Astrocyte of the cerebellum (primary cell): ENCODE measurements at regions not wholly inside any gene's neighbourhood (a gene's known extent, or its start where the extent isn't known, plus 50 kb on each side); places are given as distances from the start of the nearest gene placed in this dataset.

ENCODE experiments used
- DNase-seq: peaks from one replicate; pipeline ENCODE4 v3.0.0-alpha.2; 2011; ENCODE audit warnings: low read depth
- H3K4me3 ChIP-seq: 2 replicates; pipeline ENCODE4 v1.5.1; 2011; ENCODE audit warnings: mild to moderate bottlenecking, low read depth, low read length, moderate library complexity
- in situ Hi-C: cut with HindIII; loops from 2 replicates; pipeline ENCODE4 v1.10.0; 2017; ENCODE audit warnings: low sequenced_read_pairs
- TF ChIP-seq, protein P1 (sequence below): IDR thresholded peaks from 2 replicates; pipeline ENCODE4 v1.5.1; 2012; ENCODE audit warnings: low read length, low read depth, moderate library complexity, mild to moderate bottlenecking; ENCODE audit errors: missing control alignments

DNA sequence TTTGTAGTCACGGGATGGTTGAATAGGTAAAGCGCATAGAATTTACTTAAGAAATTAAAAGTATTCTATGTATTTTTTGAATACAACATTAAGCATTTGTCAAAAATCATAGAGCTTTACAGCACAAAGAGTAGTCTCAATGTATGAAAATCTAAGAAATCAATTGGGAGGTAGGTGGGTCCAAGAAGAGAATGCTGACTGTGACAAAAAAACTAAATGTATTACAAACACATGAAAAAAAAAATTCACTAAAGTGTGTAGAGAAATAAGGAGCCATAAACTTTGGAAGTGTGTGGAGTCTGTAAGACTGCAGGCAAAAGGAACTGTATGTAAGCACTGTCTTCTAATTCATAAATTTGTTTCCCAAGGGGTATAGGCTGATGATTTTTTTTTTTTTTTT, 558.3 kb downstream of the JRKL start:
- H3K4me3 ChIP-seq: no peak overlapping the region
- no peak for DNase-seq
- in situ Hi-C loops: no loop called here
- TF ChIP-seq, protein P1, sequence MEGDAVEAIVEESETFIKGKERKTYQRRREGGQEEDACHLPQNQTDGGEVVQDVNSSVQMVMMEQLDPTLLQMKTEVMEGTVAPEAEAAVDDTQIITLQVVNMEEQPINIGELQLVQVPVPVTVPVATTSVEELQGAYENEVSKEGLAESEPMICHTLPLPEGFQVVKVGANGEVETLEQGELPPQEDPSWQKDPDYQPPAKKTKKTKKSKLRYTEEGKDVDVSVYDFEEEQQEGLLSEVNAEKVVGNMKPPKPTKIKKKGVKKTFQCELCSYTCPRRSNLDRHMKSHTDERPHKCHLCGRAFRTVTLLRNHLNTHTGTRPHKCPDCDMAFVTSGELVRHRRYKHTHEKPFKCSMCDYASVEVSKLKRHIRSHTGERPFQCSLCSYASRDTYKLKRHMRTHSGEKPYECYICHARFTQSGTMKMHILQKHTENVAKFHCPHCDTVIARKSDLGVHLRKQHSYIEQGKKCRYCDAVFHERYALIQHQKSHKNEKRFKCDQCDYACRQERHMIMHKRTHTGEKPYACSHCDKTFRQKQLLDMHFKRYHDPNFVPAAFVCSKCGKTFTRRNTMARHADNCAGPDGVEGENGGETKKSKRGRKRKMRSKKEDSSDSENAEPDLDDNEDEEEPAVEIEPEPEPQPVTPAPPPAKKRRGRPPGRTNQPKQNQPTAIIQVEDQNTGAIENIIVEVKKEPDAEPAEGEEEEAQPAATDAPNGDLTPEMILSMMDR: no peak

DNA sequence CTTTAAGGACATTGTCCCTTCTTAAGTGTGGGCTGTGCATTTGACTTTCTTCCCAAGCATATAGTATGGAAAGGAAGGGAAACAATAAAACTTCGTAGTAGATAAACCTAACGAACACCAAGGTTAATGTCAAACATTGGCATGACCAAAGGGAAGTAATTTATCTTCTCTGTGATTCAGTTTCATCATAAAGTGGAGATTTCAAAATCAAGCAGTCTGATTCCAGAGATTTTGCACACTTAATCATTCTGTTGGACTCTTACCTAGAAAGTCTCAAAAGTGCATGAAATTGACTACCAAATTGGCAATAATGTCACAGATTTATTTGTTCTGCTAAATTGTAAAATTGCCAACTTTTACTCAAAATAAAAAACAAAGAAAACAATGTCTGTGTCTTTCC, 559.7 kb downstream of the JRKL start:
- in situ Hi-C loops: no loop called here
- H3K4me3 ChIP-seq: no peak overlapping the region
- TF ChIP-seq, protein P1: no peak
- no peak for DNase-seq

DNA sequence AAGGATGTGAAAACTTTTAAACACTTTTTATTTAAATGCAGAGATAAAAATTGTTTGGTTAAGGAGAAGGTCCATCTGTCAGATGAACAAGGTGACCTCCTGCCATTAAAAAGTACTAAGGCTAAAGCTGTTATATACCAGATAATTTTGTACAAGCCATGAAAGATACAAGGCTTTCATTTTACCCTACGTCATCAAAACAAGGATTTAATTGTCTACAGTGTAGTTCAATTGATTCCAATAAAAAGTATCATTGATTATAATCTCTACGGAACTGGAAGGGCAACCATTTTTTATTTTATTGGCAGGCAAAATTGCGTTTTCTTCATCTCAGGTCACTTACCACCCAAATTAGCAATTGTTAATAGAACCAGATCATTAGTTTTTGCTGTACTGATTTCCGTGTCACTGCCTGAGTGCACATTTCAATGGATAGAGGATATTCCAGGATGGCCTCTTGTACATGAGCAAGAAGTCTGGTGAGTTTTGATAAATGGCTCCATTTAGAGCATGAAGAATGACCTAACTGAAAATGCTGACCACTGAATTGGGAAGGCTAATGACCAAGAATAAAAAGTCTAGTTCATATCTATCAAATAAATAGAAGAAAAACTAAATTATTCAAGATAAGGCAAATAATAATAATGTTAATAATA, 564.9 kb downstream of the JRKL start:
- no peak for DNase-seq
- H3K4me3 ChIP-seq: no peak overlapping the region
- TF ChIP-seq, protein P1: no peak
- in situ Hi-C loops: no loop called here

DNA sequence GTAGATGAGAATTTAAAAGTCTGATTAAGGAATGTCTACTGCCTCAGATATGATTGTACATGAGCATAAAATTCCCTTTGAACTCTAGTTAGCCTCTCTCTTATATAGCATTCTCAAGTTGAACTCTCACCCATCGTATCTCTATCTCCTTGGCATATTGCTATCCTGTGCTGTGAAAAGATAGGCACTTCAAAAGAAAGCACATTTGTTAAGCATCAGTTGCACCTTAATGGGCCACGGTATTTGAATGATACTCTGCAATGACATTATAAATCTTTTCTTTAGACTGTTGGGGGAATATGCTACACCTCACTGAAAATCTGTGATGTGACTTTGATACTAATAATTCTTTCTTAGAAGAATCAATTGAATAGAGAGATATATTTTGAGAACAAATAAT, 570.7 kb downstream of the JRKL start:
- in situ Hi-C loops: no loop called here
- TF ChIP-seq, protein P1: no peak
- DNase-seq: no peak
- H3K4me3 ChIP-seq: no peak overlapping the region

DNA sequence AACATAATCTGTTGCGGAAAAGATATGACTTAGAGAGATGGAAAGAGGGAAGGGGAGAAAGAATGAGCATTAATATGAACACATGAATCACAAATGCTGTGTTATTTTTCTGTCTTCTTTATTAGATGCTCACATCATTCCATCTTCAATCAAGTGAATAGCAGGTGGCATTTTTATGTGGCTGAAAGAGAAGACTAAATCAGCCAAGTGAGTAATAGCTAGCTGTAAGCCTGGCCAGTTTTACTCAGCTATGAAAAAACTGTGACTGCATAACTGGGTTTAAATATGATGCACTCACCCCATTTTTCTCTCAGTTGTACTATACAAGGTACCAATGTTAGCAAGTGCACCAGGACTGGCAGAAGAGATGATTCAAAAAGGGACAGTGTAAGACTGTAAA, 571.1 kb downstream of the JRKL start:
- DNase-seq: no peak
- H3K4me3 ChIP-seq: no peak overlapping the region
- in situ Hi-C loops: no loop called here
- TF ChIP-seq, protein P1: no peak

DNA sequence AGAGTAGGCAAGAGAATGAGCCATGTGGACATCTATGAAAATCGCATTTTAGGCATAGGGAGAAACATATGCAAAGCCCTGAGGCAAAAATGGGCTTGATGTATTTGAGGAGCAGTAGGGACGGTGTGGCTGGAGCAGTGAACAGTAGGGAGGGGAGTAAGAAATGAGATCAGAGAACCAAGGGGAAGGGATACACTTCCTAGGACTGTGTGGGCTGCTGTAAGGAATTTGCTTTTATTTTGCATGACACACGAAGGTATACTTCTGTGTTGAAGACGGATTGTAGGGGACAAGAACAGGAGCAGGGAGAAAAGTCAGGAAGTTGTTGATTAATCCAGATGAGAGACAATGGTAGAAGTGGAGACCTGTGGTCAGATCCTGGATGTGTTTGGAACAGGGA, 572.1 kb downstream of the JRKL start:
- TF ChIP-seq, protein P1: no peak
- DNase-seq: no peak
- H3K4me3 ChIP-seq: no peak overlapping the region
- in situ Hi-C loops: no loop called here
